ENCODE measurements at regions not wholly inside any gene's neighbourhood (a gene's known extent, or its start where the extent isn't known, plus 50 kb on each side); places are given as distances from the start of the nearest gene placed in this dataset.

GRCh38 chr5:5588386-5588785 lies 165.9 kb downstream of the ICE1 start:
- H3K79me2 ChIP-seq (ENCODE audit: low read length): no peaks in the 10 kb centered on the region
- no peaks in the 10 kb centered on the region for H3F3A ChIP-seq (ENCODE audit: insufficient read depth, low read length)
- no peak overlapping the region for H2AFZ ChIP-seq (ENCODE audit: low read length)
- no peak for TF ChIP-seq CTCF (IDR thresholded peaks at IDR 0.05; ENCODE audit: low read length)
- TF ChIP-seq EZH2phosphoT487 (IDR thresholded peaks at IDR 0.05; ENCODE audit: low read length): no peak
- no peak for TF ChIP-seq EZH2 (optimal IDR thresholded peaks at IDR 0.05; ENCODE audit: low read depth, low read length)
- no peaks in the 10 kb centered on the region for H3K9me2 ChIP-seq (replicated peaks; ENCODE audit: insufficient read depth, low read length)
- H3K27me3 ChIP-seq (replicated peaks; ENCODE audit: insufficient read depth, low read length): no peaks in the 10 kb centered on the region
- no peaks in the 10 kb centered on the region for H3K36me3 ChIP-seq (replicated peaks; ENCODE audit: insufficient read depth, low read length)
- no peaks in the 10 kb centered on the region for H4K20me1 ChIP-seq (ENCODE audit: insufficient read depth, low read length)
- H3K9ac ChIP-seq (ENCODE audit: low read length): no peak overlapping the region
- H3K9me3 ChIP-seq (replicated peaks; ENCODE audit: insufficient read depth, low read length): no peaks in the 10 kb centered on the region
- no peak for DNase-seq
- H3K4me2 ChIP-seq (ENCODE audit: low read depth, low read length): no peak overlapping the region
- H3K4me3 ChIP-seq (ENCODE audit: low read length): no peak overlapping the region
- H3K4me1 ChIP-seq (ENCODE audit: low read length): no peaks in the 10 kb centered on the region
- no peak overlapping the region for H3K27ac ChIP-seq (ENCODE audit: low read length)

- no peak overlapping the region for H3K27ac ChIP-seq (ENCODE audit: low read length)
These were observed 165.0 kb downstream of the ICE1 start for GRCh38 chr5:5587474-5587873.

DNA sequence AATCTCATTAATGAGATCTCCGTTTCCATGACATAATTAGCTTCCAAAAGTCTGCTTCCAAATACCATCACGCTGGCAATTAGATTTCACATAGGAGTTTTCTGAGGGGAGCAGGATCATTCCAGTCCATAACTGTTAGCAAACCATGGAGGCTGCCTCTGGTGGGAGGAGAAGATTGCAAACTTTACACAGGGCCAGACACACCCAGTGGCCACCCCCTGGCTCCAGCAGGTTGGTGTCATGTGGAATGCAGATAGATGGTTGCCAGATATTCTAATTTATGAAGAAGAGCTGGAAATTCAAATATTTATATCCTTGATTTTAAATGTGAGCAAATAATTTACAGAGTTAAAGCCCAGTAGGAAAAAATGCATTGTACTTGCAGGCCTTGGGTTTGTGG lies 164.2 kb downstream of the ICE1 start:
- H3K4me3 ChIP-seq (ENCODE audit: low read length): no peak overlapping the region
- no peak overlapping the region for H3K4me2 ChIP-seq (ENCODE audit: low read depth, low read length)
- H3K9me3 ChIP-seq (replicated peaks; ENCODE audit: insufficient read depth, low read length): no peaks in the 10 kb centered on the region
- no peak overlapping the region for H3K27ac ChIP-seq (ENCODE audit: low read length)
- no peaks in the 10 kb centered on the region for H4K20me1 ChIP-seq (ENCODE audit: insufficient read depth, low read length)
- no peaks in the 10 kb centered on the region for H3K27me3 ChIP-seq (replicated peaks; ENCODE audit: insufficient read depth, low read length)
- H3K36me3 ChIP-seq (replicated peaks; ENCODE audit: insufficient read depth, low read length): no peaks in the 10 kb centered on the region
- H2AFZ ChIP-seq (ENCODE audit: low read length): no peak overlapping the region
- no peak overlapping the region for H3K9ac ChIP-seq (ENCODE audit: low read length)
- TF ChIP-seq CTCF (IDR thresholded peaks at IDR 0.05; ENCODE audit: low read length): no peak
- TF ChIP-seq EZH2 (optimal IDR thresholded peaks at IDR 0.05; ENCODE audit: low read depth, low read length): no peak
- no peak for TF ChIP-seq EZH2phosphoT487 (IDR thresholded peaks at IDR 0.05; ENCODE audit: low read length)
- DNase-seq: no peak
- no peaks in the 10 kb centered on the region for H3K79me2 ChIP-seq (ENCODE audit: low read length)
- H3K4me1 ChIP-seq (ENCODE audit: low read length): no peaks in the 10 kb centered on the region
- H3K9me2 ChIP-seq (replicated peaks; ENCODE audit: insufficient read depth, low read length): no peaks in the 10 kb centered on the region
- no peaks in the 10 kb centered on the region for H3F3A ChIP-seq (ENCODE audit: insufficient read depth, low read length)

More at GRCh38 chr5:5587474-5587873, 165.0 kb downstream of the ICE1 start:
- TF ChIP-seq CTCF (IDR thresholded peaks at IDR 0.05; ENCODE audit: low read length) (no peak), EZH2 (optimal IDR thresholded peaks at IDR 0.05; ENCODE audit: low read depth, low read length) (no peak), EZH2phosphoT487 (IDR thresholded peaks at IDR 0.05; ENCODE audit: low read length) (no peak)
- Histone ChIP-seq H4K20me1 (ENCODE audit: insufficient read depth, low read length) (no peaks in the 10 kb centered on the region), H3K9ac (ENCODE audit: low read length) (no peak overlapping the region), H3K4me3 (ENCODE audit: low read length) (no peak overlapping the region), H3K4me2 (ENCODE audit: low read depth, low read length) (no peak overlapping the region), H3K79me2 (ENCODE audit: low read length) (no peaks in the 10 kb centered on the region), H3K9me2 (replicated peaks; ENCODE audit: insufficient read depth, low read length) (no peaks in the 10 kb centered on the region), H3K27me3 (replicated peaks; ENCODE audit: insufficient read depth, low read length) (no peaks in the 10 kb centered on the region), H3F3A (ENCODE audit: insufficient read depth, low read length) (no peaks in the 10 kb centered on the region), H3K4me1 (ENCODE audit: low read length) (no peaks in the 10 kb centered on the region), H3K36me3 (replicated peaks; ENCODE audit: insufficient read depth, low read length) (no peaks in the 10 kb centered on the region), H2AFZ (ENCODE audit: low read length) (no peak overlapping the region), H3K9me3 (replicated peaks; ENCODE audit: insufficient read depth, low read length) (no peaks in the 10 kb centered on the region)
- DNase-seq: no peak

Measured in MM.1S (cell line).